HFFc6 (cell line): ENCODE measurements at regions not wholly inside any gene's neighbourhood (a gene's known extent, or its start where the extent isn't known, plus 50 kb on each side); places are given as distances from the start of the nearest gene placed in this dataset.
A peak's percentile ranks its signal among the peaks of the same experiment; 100 is the strongest.

Experiments
- DNase-seq: peaks from one replicate; pipeline ENCODE4 v3.0.0-alpha.2; 2018
- H3K27ac Mint-ChIP-seq: 2 replicates; pipeline ENCODE4 v1.8.0; 2020; ENCODE audit warnings: mild to moderate bottlenecking, mixed read lengths
- H3K27me3 Mint-ChIP-seq: 2 replicates; pipeline ENCODE4 v1.8.0; 2021; ENCODE audit warnings: mild to moderate bottlenecking, moderate library complexity, mixed read lengths; ENCODE audit not compliant: insufficient read depth
- H3K36me3 Mint-ChIP-seq: 2 replicates; pipeline ENCODE4 v1.8.0; 2021; ENCODE audit warnings: low read depth, mixed read lengths
- H3K4me1 Mint-ChIP-seq: 2 replicates; pipeline ENCODE4 v1.8.0; 2020; ENCODE audit warnings: low read depth, mixed read lengths
- H3K4me3 Mint-ChIP-seq: 2 replicates; pipeline ENCODE4 v1.8.0; 2020; ENCODE audit warnings: mild to moderate bottlenecking, moderate library complexity, mixed read lengths
- H3K9me3 Mint-ChIP-seq: 2 replicates; pipeline ENCODE4 v1.8.0; 2020; ENCODE audit warnings: mild to moderate bottlenecking, mixed read lengths
- CTCF ChIP-seq: fragments of 200-600 bp; sonication (generic); IDR thresholded peaks from 2 replicates; pipeline ENCODE4 v1.5.0; 2021; ENCODE audit warnings: antibody characterized with exemption, mild to moderate bottlenecking

- peak; percentile 66 for DNase-seq
- Mint-ChIP-seq H3K4me3 (peak overlapping the region; percentile 38), H3K36me3 (no peaks in the 10 kb centered on the region)
Observed at GRCh38 chr16:47887496-47887895, 268.3 kb downstream of the ABCC12 start.

GRCh38 chr16:47886631-47887415, 269.0 kb downstream of the ABCC12 start:
- DNase-seq: no peak
- H3K36me3 Mint-ChIP-seq: no peaks in the 10 kb centered on the region
- peak overlapping the region; percentile 69 for H3K27ac Mint-ChIP-seq
- no peaks in the 10 kb centered on the region for H3K9me3 Mint-ChIP-seq
- H3K27me3 Mint-ChIP-seq: peaks cover 10% of the 10 kb centered on the region
- peak overlapping the region; percentile 38 for H3K4me3 Mint-ChIP-seq
- no peak for TF ChIP-seq CTCF
- H3K4me1 Mint-ChIP-seq: peaks cover 43% of the 10 kb centered on the region

More at GRCh38 chr16:47887496-47887895, 268.3 kb downstream of the ABCC12 start:
- no peak for TF ChIP-seq CTCF
- H3K27ac Mint-ChIP-seq: peak overlapping the region; percentile 69
- peaks cover 43% of the 10 kb centered on the region for H3K4me1 Mint-ChIP-seq
- no peaks in the 10 kb centered on the region for H3K9me3 Mint-ChIP-seq
- H3K27me3 Mint-ChIP-seq: peaks cover 10% of the 10 kb centered on the region

GRCh38 chr16:47886139-47886538, 269.7 kb downstream of the ABCC12 start:
- Mint-ChIP-seq H3K36me3 (no peaks in the 10 kb centered on the region), H3K4me1 (peaks cover 43% of the 10 kb centered on the region), H3K9me3 (no peaks in the 10 kb centered on the region), H3K27ac (no peak overlapping the region), H3K4me3 (no peak overlapping the region), H3K27me3 (peaks cover 8% of the 10 kb centered on the region; the same call in 1 of the 2 replicates)
- TF ChIP-seq CTCF: no peak
- no peak for DNase-seq

GRCh38 chr16:47885489-47885888, 270.3 kb downstream of the ABCC12 start:
- Mint-ChIP-seq H3K9me3 (no peaks in the 10 kb centered on the region), H3K36me3 (no peaks in the 10 kb centered on the region), H3K27me3 (peaks cover 6% of the 10 kb centered on the region; the same call in 1 of the 2 replicates), H3K4me3 (no peak overlapping the region), H3K27ac (no peak overlapping the region), H3K4me1 (peaks cover 43% of the 10 kb centered on the region)
- no peak for TF ChIP-seq CTCF
- no peak for DNase-seq

- Mint-ChIP-seq H3K4me1 (peaks cover 34% of the 10 kb centered on the region), H3K9me3 (no peaks in the 10 kb centered on the region), H3K27ac (no peak overlapping the region), H3K36me3 (no peaks in the 10 kb centered on the region), H3K27me3 (peaks cover 6% of the 10 kb centered on the region; the same call in 1 of the 2 replicates), H3K4me3 (no peak overlapping the region)
- no peak for TF ChIP-seq CTCF
- no peak for DNase-seq
Observed at GRCh38 chr16:47884116-47884725, 271.6 kb downstream of the ABCC12 start.
